ENCODE measurements at regions not wholly inside any gene's neighbourhood (a gene's known extent, or its start where the extent isn't known, plus 50 kb on each side); places are given as distances from the start of the nearest gene placed in this dataset.

DNA sequence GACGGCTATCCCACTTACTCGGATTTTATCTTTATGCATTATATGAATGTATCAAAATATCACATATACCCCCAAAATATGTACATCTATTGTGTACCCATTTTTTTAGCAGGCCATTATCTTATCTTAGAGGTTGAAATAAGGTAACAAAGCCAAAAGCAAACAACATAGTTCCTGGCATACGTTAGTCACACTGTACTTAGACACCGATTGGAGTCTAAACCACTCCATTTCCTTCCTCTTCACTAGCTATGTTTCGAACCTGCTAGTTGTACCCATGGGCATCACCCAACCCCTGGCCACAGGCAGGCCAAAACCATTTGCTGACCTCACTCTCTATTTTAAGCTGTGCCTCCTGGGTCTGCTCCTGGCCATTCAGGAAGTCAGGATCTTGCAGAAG, 66.3 kb downstream of the GRIN2B start:
- ChIA-PET POLR2A (no interaction called here), CTCF (ENCODE audit: low intra/inter-chr PET ratio, low total read pairs) (no interaction called here)
- H3K4me3 ChIP-seq (replicated peaks in 1 of 3; ENCODE audit: insufficient read depth in 1 of 3, low read depth in 2 of 3, low read length in 3 of 3) = no peak overlapping the region
- in situ Hi-C loops (cut with HindIII; ENCODE audit: extremely low pct_ligation_motif_present, low pct_unique_long_range_greater_than_20kb) (no loop called here), intact Hi-C loops (cut with micrococcal nuclease; ENCODE audit: unreplicated experiment) (no loop called here)
- no TSS peak for BruUV-seq (replicated peaks)
- no peaks in the 10 kb centered on the region for H3K4me1 ChIP-seq (ENCODE audit: insufficient read depth, low read length)
- no peak overlapping the region for H3K9ac ChIP-seq (ENCODE audit: insufficient read depth, low read depth, low read length)
- no peaks in the 10 kb centered on the region for H4K20me1 ChIP-seq (ENCODE audit: insufficient read depth, low read length)
- no peak overlapping the region for H3K27ac ChIP-seq (ENCODE audit: extremely low read length, insufficient read depth, low read length)
- H3K9me3 ChIP-seq (ENCODE audit: low read length) = no peaks in the 10 kb centered on the region
- H2AFZ ChIP-seq (ENCODE audit: low read length) = no peak overlapping the region
- FAIRE-seq = no peak
- H3K4me2 ChIP-seq (ENCODE audit: low read depth, low read length) = no peak overlapping the region
- DNase-seq (ENCODE audit: low spot score) = no peak
- peaks cover 0 to 6% of the 10 kb centered on the region in 2 experiments; a peak in 2 of 5 replicates for H3K27me3 ChIP-seq (ENCODE audit: control insufficient read depth in 1 of 2, insufficient read depth in 2 of 2, low read length in 2 of 2)
- no peaks in the 10 kb centered on the region for H3K36me3 ChIP-seq (replicated peaks in 1 of 2; ENCODE audit: control insufficient read depth in 1 of 2, insufficient read depth in 2 of 2, low read length in 2 of 2)
- ATAC-seq = no peak
- TF ChIP-seq U2AF1 (optimal IDR thresholded peaks at IDR 0.05; ENCODE audit: low read depth, low read length) (no peak), E2F5 (CRISPR knock-in tag; conservative IDR thresholded peaks at IDR 0.05) (no peak), CENPX (CRISPR knock-in tag; IDR thresholded peaks at IDR 0.05) (no peak), REPIN1 (CRISPR knock-in tag; IDR thresholded peaks at IDR 0.05; ENCODE audit: borderline replicate concordance, low read depth) (no peak), SUZ12 (IDR thresholded peaks at IDR 0.05; ENCODE audit: low read depth, low read length) (no peak), ZBTB10 (CRISPR knock-in tag; IDR thresholded peaks at IDR 0.05; ENCODE audit: borderline replicate concordance) (no peak), ZBTB20 (CRISPR knock-in tag; IDR thresholded peaks at IDR 0.05; ENCODE audit: borderline replicate concordance, low read depth) (no peak), ZNF441 (CRISPR knock-in tag; IDR thresholded peaks at IDR 0.05; ENCODE audit: borderline replicate concordance) (no peak)
- TF ChIP-seq, protein P1, sequence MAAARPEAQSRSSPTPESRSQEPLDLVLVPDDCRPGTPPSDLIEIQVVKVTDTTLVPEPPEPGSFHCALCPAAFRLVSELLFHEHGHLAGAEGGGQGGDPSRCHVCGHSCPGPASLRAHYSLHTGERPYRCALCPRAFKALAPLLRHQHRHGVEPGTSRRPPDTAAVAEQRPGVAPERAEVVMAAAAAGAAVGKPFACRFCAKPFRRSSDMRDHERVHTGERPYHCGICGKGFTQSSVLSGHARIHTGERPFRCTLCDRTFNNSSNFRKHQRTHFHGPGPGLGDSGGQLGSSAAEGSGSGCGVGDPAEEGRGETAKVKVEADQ (CRISPR knock-in tag; IDR thresholded peaks at IDR 0.05; ENCODE audit: borderline replicate concordance) = no peak
- no peaks in the 10 kb centered on the region for H3K79me2 ChIP-seq (ENCODE audit: insufficient read depth, low read length)
- 31% methylated on average over 5 of the region's 5 CpGs for WGBS (ENCODE audit: low lambda C conversion rate)

Data from HepG2 (cell line).